Liver (tissue), 3 donors: ENCODE measurements at regions not wholly inside any gene's neighbourhood (a gene's known extent, or its start where the extent isn't known, plus 50 kb on each side); places are given as distances from the start of the nearest gene placed in this dataset.

Experiments used
- CTCF ChIP-seq: fragments of 150-350 bp; IDR thresholded peaks from 2 replicates; pipeline ENCODE4 v1.5.1; 2017; ENCODE audit warnings: improper control_type of control experiment, low read depth, low read length; ENCODE audit not compliant: missing input control
- GABPA ChIP-seq, 2 donors: IDR thresholded peaks in 1 of 2; conservative IDR thresholded peaks in 1 of 2; 2 replicates each; pipeline ENCODE4 v1.6.1; 2016; ENCODE audit warnings: antibody characterized with exemption in 2 of 2, mild to moderate bottlenecking in 1 of 2, moderate library complexity in 1 of 2
- JUND ChIP-seq, 2 donors: IDR thresholded peaks; 2 replicates each; pipeline ENCODE4 v1.6.1; 2016; ENCODE audit warnings: antibody characterized with exemption in 2 of 2
- MAX ChIP-seq: IDR thresholded peaks from 2 replicates; pipeline ENCODE4 v1.6.1; 2016; ENCODE audit warnings: antibody characterized with exemption
- RAD21 ChIP-seq, 2 donors: IDR thresholded peaks; 2 replicates each; pipeline ENCODE4 v1.6.1; 2016; ENCODE audit warnings: antibody characterized with exemption in 2 of 2, mild to moderate bottlenecking in 2 of 2
- SP1 ChIP-seq: IDR thresholded peaks from 2 replicates; pipeline ENCODE4 v1.6.1; 2018; ENCODE audit warnings: antibody characterized with exemption, mild to moderate bottlenecking
- YY1 ChIP-seq: IDR thresholded peaks from 2 replicates; pipeline ENCODE4 v1.6.1; 2016; ENCODE audit warnings: antibody characterized with exemption, mild to moderate bottlenecking
- donor health status: healthy.
- donor health status: healthy.

- no peak for TF ChIP-seq JUND (IDR thresholded peaks at IDR 0.05)
- no peak for TF ChIP-seq GABPA (IDR thresholded peaks at IDR 0.05 in 1 of 2, conservative IDR thresholded peaks at IDR 0.05 in 1 of 2)
- TF ChIP-seq CTCF: no peak
- TF ChIP-seq RAD21 (IDR thresholded peaks at IDR 0.05): no peak
- TF ChIP-seq MAX: no peak
- no peak for TF ChIP-seq SP1
- TF ChIP-seq YY1: no peak
Measured at GRCh38 chr18:78129260-78129659, 850.4 kb upstream of the SALL3 start.
